ENCODE measurements at regions not wholly inside any gene's neighbourhood (a gene's known extent, or its start where the extent isn't known, plus 50 kb on each side); places are given as distances from the start of the nearest gene placed in this dataset.

DNA sequence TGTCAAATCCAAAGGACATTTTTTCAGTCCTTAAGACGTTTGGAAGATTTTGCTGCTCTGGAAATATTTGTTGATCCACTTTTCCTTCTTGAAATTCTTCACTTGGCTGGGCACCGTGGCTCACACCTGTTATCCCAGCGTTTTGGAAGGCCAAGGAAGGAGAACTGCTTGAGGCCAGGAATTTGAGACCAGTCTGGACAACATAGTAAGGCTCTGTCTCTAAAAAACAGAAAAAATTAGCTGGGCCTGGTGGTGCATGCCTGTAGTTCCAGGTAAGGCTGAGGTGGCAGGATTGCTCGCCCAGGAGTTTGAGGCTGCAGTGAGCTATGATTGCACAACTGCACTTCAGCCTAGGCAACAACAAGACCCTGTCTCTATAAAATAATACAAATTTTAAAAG is 173.9 kb upstream of the MITF start:
- H3K27ac ChIP-seq (ENCODE audit: extremely low read depth, low read depth, low read length): no peak overlapping the region
- intact Hi-C loops (cut with micrococcal nuclease): no loop called here
- H3K27me3 ChIP-seq (ENCODE audit: control insufficient read depth in 2 of 2, insufficient read depth in 2 of 2, low read length in 2 of 2): no peaks in the 10 kb centered on the region
- FAIRE-seq (no peak), ATAC-seq (no peak), DNase-seq (ENCODE audit: extremely low read depth in 1 of 4, low spot score in 3 of 4) (no peak)
- no peak overlapping the region for H2AFZ ChIP-seq (ENCODE audit: low read depth, low read length)
- in situ Hi-C loops (cut with MboI): no loop called here
- no peak overlapping the region for H3K4me3 ChIP-seq
- no peaks in the 10 kb centered on the region for H3K9me3 ChIP-seq (replicated peaks; ENCODE audit: control insufficient read depth, insufficient read depth, low read depth, low read length)
- no peaks in the 10 kb centered on the region for H3K36me3 ChIP-seq (ENCODE audit: control insufficient read depth, insufficient read depth, low read length)
- TF ChIP-seq ERF (CRISPR knock-in tag; IDR thresholded peaks at IDR 0.05): no peak
- no peak for TF ChIP-seq MTA2 (IDR thresholded peaks at IDR 0.05; ENCODE audit: low read depth)
- no peak for TF ChIP-seq SRF (CRISPR knock-in tag; IDR thresholded peaks at IDR 0.05)
- TF ChIP-seq NCOR1 (IDR thresholded peaks at IDR 0.05): no peak
- TF ChIP-seq ZNF764 (CRISPR knock-in tag; IDR thresholded peaks at IDR 0.05; ENCODE audit: low read depth): no peak
- TF ChIP-seq, protein P1, sequence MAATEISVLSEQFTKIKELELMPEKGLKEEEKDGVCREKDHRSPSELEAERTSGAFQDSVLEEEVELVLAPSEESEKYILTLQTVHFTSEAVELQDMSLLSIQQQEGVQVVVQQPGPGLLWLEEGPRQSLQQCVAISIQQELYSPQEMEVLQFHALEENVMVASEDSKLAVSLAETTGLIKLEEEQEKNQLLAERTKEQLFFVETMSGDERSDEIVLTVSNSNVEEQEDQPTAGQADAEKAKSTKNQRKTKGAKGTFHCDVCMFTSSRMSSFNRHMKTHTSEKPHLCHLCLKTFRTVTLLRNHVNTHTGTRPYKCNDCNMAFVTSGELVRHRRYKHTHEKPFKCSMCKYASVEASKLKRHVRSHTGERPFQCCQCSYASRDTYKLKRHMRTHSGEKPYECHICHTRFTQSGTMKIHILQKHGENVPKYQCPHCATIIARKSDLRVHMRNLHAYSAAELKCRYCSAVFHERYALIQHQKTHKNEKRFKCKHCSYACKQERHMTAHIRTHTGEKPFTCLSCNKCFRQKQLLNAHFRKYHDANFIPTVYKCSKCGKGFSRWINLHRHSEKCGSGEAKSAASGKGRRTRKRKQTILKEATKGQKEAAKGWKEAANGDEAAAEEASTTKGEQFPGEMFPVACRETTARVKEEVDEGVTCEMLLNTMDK (IDR thresholded peaks at IDR 0.05; ENCODE audit: borderline replicate concordance, insufficient read depth, low read depth, low read length, poor library complexity, severe bottlenecking): no peak
- no peak for TF ChIP-seq HNRNPUL1 (IDR thresholded peaks at IDR 0.05; ENCODE audit: low read length)
- no peak for TF ChIP-seq RCOR1 (IDR thresholded peaks at IDR 0.05; ENCODE audit: borderline replicate concordance in 1 of 2, low read depth in 2 of 2, low read length in 2 of 2)
- TF ChIP-seq NFE2L1 (tag; IDR thresholded peaks at IDR 0.05; ENCODE audit: borderline replicate concordance, low read depth): no peak
- TF ChIP-seq HMG20A (CRISPR knock-in tag; conservative IDR thresholded peaks at IDR 0.05): no peak
- no peak for TF ChIP-seq ZNF140 (CRISPR knock-in tag; IDR thresholded peaks at IDR 0.05)
- TF ChIP-seq U2AF2 (optimal IDR thresholded peaks at IDR 0.05; ENCODE audit: low read depth, low read length): no peak
- ChIA-PET POLR2A (no interaction called here), CTCF (ENCODE audit: low intra/inter-chr PET ratio) (no interaction called here)
- WGBS (ENCODE audit: insufficient coverage, low coverage, missing lambda C conversion rate): 3% methylated on average over 4 of the region's 4 CpGs
- no peaks in the 10 kb centered on the region for H3K4me1 ChIP-seq (replicated peaks in 1 of 2; ENCODE audit: control insufficient read depth in 2 of 2, insufficient read depth in 2 of 2, low read length in 2 of 2)
- no peaks in the 10 kb centered on the region for H4K20me1 ChIP-seq (replicated peaks; ENCODE audit: control insufficient read depth, insufficient read depth, low read length)
- H3K9me1 ChIP-seq (ENCODE audit: control insufficient read depth, insufficient read depth, low read length): no peaks in the 10 kb centered on the region
- BruUV-seq (replicated peaks): no TSS peak
- H3K4me2 ChIP-seq (ENCODE audit: insufficient read depth, low read length): no peak overlapping the region
- no peaks in the 10 kb centered on the region for H3K79me2 ChIP-seq (ENCODE audit: control insufficient read depth, insufficient read depth, low read length)
- H3K9ac ChIP-seq (ENCODE audit: insufficient read depth in 1 of 2, low read depth in 2 of 2, low read length in 2 of 2): no peak overlapping the region
